ENCODE measurements at regions not wholly inside any gene's neighbourhood (a gene's known extent, or its start where the extent isn't known, plus 50 kb on each side); places are given as distances from the start of the nearest gene placed in this dataset.

DNA sequence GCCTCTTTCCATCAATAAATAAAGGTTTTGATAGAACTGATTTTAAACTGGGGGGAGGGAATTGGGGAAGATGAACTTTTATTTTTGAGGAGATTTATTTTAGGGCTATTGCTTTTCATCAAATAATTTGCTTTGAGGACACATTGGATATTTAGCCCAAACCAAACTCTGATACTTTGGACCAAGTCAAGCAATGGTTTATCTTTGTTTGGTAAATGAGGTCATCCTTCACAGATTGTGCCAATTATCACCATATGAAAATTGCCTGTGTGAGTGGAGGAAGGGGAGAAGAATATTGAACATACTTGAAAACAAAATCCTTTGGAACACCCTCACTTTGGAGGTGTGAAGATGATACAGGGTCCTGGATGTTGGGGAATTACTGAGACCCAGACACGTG lies 176.9 kb upstream of the CD180 start:
- DNase-seq (ENCODE audit: low read depth): no peak

GRCh38 chr5:67372887-67373286 lies 176.3 kb upstream of the CD180 start:
- DNase-seq (ENCODE audit: low read depth): no peak

GRCh38 chr5:67371924-67372323 lies 175.3 kb upstream of the CD180 start:
- no peak for DNase-seq (ENCODE audit: low read depth)

- DNase-seq (ENCODE audit: low read depth): no peak
These were observed 170.2 kb upstream of the CD180 start for GRCh38 chr5:67366691-67367395.

DNA sequence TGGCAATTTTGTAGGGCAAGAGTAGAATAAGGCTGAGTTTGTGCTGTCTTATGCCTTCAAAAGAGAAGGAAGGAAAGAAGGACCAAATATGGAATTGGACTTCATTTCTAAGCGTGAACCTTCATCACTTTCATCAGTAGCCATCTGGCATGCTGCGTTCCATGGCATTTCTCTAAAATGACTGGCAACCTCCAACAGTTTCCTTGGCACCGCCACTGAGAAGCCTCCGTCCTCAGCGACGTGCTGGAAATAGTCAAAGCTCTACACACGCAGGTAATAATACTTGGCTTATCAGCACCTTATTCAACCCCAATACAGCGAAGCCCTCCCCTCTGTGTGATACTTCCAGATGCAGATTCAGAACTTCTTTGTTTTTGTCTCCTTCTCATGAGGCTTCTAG lies 169.7 kb upstream of the CD180 start:
- no peak for DNase-seq (ENCODE audit: low read depth)

DNA sequence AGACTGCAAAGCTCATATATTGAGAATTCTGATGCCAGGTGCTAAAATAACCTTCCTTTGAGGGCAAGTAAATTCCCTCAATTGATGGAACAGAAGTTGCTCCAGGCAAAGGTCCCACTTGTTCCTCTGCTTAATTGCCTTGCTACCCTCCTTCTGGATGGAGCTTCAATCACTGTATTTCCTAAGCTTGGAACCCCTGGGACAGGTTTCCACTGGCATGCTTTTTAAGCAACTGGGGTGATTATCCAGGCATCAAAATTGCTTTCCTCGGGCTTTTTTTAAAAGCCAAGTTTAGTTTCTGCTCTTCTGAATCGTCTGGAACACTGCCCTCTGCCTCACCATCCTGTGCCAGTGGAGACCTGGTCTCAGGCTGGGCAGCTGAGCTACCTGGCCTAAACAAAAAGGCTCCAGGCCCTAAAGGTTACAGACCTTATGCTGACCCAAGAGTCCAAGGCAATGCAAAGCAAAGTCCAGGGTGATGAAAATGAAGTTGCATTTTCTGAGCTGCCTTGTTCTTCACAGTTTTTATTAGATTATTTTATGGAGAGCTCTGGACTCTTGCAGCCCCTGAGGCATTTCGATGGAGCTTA lies 167.9 kb upstream of the CD180 start:
- DNase-seq (ENCODE audit: low read depth): no peak

GRCh38 chr5:67363963-67364362 lies 167.4 kb upstream of the CD180 start:
- no peak for DNase-seq (ENCODE audit: low read depth)

DNA sequence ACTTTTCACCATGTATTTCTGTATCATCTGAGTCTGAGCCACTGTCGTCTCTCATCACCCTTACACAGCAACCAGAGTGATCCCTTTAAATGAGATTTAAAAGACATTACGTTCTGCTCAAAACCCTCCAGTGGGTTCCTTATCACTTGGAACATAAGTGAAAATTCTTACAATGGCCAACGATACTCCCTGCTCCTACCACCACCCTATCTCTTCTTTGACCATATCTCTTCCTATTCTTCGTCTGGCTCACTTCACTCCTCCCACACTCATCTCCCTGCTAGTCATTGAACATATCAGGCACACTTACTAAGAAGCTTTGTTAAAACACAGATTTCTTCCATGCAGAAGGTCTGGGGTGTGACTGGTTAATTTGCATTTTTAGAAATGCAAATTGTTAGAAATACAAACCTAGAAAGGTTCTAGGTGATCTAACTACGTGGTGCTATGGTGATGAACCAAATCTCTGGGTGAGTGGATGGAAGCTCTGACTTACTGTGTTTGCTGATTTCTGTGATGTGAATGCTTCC lies 166.6 kb upstream of the CD180 start:
- no peak for DNase-seq (ENCODE audit: low read depth)

DNA sequence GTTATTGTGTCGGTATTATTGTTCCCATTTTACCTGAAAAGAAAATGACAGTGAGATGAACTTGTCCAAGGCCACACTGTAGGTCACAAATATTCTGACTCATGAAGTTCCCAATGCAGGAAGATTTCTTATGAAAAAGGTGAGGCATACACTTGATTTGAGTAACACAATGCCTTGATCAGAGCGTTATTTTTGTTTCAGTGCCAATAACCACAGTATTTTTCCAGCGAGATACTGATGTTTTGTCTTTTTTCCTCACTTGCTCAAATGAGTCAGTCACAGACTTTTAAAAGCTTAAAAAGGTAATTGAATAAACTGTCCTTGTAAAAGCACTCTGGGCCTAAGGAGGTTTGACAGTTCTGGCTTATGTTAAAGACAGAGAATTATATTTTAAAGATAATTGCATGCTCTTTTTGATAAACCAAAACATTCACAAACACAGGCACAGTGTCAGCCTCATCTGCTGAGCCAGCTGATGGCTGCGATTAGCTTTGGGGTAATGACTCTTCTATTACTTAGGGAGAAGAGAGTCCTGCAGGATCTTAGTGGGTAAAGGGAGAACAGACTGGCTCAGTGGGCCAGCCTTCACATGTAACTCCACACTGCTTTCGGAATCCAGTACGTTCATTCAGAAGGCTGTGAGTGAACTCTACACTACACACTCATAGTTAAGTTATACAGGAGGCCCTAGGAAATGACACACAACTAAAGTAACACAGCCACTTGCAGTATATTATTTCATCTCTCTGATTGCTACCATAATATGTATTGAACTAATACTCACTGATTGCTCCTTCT lies 165.5 kb upstream of the CD180 start:
- peak; percentile 5 for DNase-seq (ENCODE audit: low read depth)

DNA sequence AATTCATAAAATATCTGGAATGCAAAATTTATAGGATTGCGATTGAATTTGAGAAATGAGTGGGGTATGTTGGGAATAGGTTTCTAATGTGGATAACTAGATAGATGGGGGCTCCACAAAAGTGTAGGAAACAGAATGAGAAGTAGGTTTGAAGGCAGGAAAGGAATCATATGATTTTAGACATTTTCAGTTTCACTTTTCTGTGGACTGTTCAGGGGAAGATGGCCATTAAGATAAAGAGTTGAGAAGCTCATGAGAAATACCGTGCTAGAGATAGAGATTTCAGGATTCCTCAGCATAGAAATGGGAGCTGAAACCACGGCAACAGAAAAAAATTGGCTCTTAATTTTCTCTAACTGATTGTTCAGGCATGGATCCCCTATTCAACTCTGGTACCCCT lies 163.4 kb upstream of the CD180 start:
- DNase-seq (ENCODE audit: low read depth): no peak

DNA sequence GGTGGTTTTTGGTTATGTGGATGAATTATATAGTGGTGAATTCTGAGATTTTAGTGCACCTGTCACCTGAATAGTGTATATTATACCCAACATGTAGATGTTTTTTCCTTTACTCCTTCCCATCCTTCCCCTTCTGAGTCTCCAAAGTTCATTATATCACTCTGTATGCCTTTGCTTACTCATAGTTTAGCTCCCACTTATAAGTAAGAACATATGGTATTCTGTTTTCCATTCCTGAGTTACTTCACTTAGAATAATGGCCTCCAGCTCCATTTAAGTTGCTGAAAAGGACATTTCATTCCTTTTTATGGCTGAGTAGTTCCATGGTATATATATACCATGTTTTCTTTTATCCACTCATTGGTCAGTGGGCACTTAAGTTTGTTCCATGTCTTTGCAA lies 161.6 kb upstream of the CD180 start:
- DNase-seq (ENCODE audit: low read depth): peak; percentile 20

DNA sequence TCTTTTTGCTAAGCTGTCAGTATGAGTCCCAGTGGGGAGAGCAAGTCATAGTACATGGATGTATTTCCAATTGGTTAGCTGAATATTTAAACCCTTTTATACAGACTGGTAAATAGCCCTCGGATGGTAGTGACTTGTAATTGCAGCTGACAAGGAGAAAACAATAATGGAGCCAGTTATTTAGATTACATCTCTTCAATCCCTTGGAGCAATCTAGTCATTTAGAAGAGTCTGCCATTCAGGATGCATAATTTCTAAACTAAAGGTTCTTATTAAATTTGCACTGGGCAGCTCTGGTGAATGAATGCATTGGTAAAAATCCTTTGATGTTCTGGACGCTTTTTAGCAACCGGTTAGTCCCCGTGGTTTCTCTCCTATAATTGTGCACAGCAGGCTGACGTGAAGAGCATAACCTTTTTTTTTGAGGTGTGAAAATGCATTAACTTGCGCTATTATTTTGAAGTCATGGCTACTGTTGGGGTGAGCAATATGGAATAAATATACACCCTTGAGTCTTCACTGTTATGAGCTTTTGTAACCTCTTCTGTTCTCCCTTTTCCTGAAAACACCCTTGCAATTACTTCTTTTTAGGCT lies 158.6 kb upstream of the CD180 start:
- no peak for DNase-seq (ENCODE audit: low read depth)

DNA sequence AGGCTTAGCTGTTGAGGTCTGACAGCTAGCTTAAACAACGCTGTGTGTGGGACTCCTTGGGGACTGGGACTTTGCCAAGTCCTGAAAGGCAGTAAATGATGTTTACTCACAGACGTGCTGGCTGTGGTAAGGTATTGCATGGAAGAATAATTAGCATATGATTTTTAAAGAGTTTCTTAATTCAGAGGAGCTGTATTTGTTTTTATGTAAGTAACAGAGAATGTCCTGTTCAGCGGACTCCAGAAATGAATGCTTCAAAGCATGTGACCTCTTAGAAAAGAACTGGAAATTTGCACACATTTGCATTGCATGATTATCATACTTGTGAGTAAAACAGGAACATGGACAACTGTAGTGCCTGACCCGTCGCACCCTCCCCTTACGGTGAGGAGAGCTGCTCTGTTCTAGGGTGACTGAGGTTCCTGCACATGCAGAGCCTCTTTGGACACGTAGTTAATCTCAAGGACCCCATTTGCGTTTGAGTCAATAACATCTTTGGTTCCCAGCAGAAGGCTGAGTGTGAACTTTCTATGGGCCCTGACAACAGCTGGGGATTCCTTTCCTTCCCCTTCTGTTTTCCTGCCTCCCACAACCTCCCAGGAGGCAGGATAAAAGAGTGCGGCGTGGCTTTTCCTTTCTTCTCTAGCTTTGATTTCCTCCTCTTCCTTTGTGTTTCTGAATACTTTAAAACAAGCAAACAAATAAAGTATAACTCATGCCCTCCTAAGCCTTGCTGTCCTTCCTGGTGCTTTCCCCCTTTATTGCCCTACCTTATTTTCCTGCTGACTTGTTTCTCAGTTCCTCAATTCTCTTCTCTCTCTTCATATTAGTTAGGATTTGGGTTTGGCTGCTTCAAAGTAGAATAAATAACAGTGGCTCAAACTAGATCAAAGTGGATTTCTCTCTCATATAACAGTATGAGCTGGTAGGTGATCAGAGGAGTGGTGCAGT lies 157.2 kb upstream of the CD180 start:
- DNase-seq (ENCODE audit: low read depth): peak; percentile 87

DNA sequence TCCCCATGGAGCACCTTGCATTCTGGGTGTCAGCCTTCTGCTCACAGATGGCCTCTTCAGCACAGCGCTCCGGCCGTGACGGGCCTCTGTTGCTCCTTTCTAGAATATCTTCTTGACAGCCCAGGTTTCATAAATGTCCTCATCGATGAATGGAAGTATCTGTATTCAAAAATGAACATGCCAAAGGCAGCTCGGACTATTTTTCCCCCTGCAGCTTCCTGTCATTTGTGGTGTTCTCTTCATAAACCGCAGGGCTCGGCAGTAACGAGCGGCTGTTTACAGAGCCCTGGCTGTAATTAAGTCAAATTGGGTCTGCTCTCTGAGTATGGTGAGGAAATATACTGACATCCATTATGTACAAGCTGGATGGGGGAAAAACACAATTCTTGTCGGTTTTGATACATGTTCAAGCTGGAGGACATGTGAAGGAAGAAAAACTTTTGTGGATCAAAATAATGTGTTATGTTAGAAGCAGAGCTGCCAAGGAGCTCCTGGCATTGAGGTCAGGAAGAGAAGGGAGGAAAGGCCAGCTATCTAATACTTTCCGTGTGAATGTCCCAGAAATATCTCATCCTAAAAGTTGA lies 154.1 kb upstream of the CD180 start:
- DNase-seq (ENCODE audit: low read depth): peak; percentile 73

GRCh38 chr5:67350185-67350584 lies 153.6 kb upstream of the CD180 start:
- peak; percentile 49 for DNase-seq (ENCODE audit: low read depth)

DNA sequence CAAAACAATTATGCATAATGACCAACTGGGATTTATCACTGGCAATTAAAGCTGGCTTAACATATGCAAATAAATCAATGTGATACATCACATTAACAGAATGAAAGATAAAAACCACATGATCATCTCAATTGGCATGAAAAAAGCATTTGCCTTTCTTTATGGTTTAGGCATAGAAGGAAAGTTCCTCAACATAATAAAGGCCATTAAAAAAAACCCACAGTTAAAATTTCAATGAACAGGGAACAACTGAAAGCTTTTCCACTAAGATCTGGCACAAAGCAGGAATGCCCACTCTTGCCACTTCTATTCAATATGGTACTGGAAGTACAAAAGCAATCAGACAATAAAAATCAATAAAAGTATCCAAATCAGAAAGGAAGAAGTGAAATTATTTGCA lies 151.2 kb upstream of the CD180 start:
- no peak for DNase-seq (ENCODE audit: low read depth)

DNA sequence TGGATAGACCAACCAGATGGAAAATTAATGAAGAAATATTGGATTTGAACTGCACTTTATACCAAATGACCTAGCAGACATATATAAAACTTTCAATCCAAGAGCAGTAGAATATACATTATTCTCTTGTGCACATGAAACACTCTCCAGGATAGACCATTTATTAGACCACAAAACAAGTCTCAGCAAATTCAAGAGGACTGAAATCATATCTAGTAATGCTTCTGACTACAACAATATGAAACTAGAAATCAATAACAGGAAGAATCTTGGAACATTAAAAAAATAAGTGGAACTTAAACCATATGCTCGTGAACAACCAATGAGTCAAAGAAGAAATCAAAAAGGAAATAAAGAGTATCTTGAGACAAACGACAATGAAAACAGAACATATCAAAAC lies 150.0 kb upstream of the CD180 start:
- DNase-seq (ENCODE audit: low read depth): no peak

GRCh38 chr5:67344870-67345269 lies 148.3 kb upstream of the CD180 start:
- no peak for DNase-seq (ENCODE audit: low read depth)

DNA sequence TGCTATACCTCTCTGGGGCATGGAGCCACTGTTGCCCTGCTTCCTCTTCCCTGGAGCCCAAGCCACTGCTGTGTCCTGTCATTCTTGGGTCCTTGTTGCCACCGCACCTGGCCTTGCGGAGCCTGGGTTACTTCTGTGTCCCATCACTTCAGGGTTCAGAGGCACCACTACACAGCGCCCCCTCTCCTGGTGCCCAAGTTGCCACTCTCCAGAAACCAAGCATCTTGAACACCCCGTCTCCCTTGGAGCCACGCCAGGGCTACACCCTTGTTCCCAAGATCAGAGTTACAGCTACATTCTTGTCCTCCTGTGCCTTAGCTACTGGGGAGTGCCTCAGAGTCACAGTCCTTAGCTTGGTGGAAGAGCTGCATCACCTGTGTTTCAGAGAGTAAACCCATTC lies 147.2 kb upstream of the CD180 start:
- no peak for DNase-seq (ENCODE audit: low read depth)

DNA sequence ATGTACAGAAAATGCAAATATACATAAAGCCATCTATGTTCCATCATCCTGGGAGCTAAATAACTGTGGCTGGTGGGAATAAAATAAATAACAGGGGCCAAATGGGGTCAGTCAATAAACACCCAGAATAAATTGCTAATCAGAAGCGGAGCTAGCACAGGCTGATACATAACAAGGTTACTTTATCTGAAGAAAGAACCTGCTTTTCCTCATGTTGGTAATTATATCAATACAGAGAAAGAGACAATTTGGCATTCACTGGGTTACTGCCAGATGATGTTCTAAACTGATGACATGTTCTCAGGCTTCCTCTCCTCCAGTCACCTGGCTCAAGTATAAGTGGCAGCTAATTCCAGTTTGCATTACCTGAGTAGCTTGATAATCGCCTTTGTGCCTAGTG lies 144.9 kb upstream of the CD180 start:
- DNase-seq (ENCODE audit: low read depth): no peak

- no peak for DNase-seq (ENCODE audit: low read depth)
These were observed 142.7 kb upstream of the CD180 start for GRCh38 chr5:67339219-67339767.

Measured in fibroblast of gingiva (primary cell).